B cell (primary cell): ENCODE measurements at regions not wholly inside any gene's neighbourhood (a gene's known extent, or its start where the extent isn't known, plus 50 kb on each side); places are given as distances from the start of the nearest gene placed in this dataset.

Experiments
- ATAC-seq: fragments of 200-7000 bp; cut with Tn5 transposase; one replicate; pipeline ENCODE4 v1.10.0; 2021; ENCODE audit warnings: low read depth, mild to moderate bottlenecking, moderate number of reproducible peaks, moderate library complexity
- CTCF ChIA-PET: fragments of 350-600 bp; sonication (Branson Sonifier 250); formaldehyde crosslinking; loops from one replicate; lab custom pipeline; 2021; ENCODE audit warnings: antibody characterized with exemption, inconsistent platforms; lab: Charles Lee
- POLR2A ChIA-PET: fragments of 350-600 bp; sonication (Branson Sonifier 250); formaldehyde crosslinking; loops from one replicate; lab custom pipeline; 2021; ENCODE audit warnings: antibody characterized with exemption; lab: Charles Lee
- DNase-seq: peaks from one replicate; pipeline ENCODE4 v3.0.0; 2013
- H2AFZ ChIP-seq: 2 replicates; pipeline ENCODE4 v1.6.1; 2012; ENCODE audit warnings: mild to moderate bottlenecking, low read depth, low read length; ENCODE audit not compliant: insufficient read depth, poor library complexity, severe bottlenecking
- H3K27ac ChIP-seq, 2 donors: 1 replicate in 1 of 2; 2 replicates in 1 of 2; pipeline ENCODE4 v1.5.1; 2012 to 2013; ENCODE audit warnings: low read length in 2 of 2, mild to moderate bottlenecking in 2 of 2, moderate library complexity in 1 of 2
- H3K27me3 ChIP-seq, 4 experiments: fragments of 200-600 bp in 1 of 4; sonication (generic) in 1 of 4; replicated peaks in 1 of 4; 1 replicate in 2 of 4; 2 replicates in 2 of 4; pipeline versions ENCODE4 v1.6.1 to v1.7.0; 2013 to 2016; ENCODE audit warnings: low read length in 3 of 4, mild to moderate bottlenecking in 2 of 4, mixed read lengths in 1 of 4, moderate library complexity in 1 of 4; ENCODE audit not compliant: insufficient read depth in 4 of 4, control insufficient read depth in 3 of 4; ENCODE audit errors: control extremely low read depth in 1 of 4
- H3K36me3 ChIP-seq, 2 experiments: replicated peaks in 1 of 2; 1 replicate in 1 of 2; 2 replicates in 1 of 2; pipeline versions ENCODE4 v1.6.1 to v1.7.1; 2013; ENCODE audit warnings: low read length in 1 of 2; ENCODE audit not compliant: insufficient read depth in 2 of 2, control insufficient read depth in 1 of 2; ENCODE audit errors: control extremely low read depth in 1 of 2, extremely low read depth in 1 of 2
- H3K4me1 ChIP-seq, 2 donors: fragments of 200-600 bp in 1 of 2; sonication (generic) in 1 of 2; 1 replicate in 1 of 2; 2 replicates in 1 of 2; pipeline versions ENCODE4 v1.5.1 to v1.6.1; 2013 to 2017; ENCODE audit warnings: low read length in 2 of 2; ENCODE audit not compliant: control insufficient read depth in 2 of 2, insufficient read depth in 2 of 2
- H3K4me2 ChIP-seq: replicated peaks from 2 replicates; pipeline ENCODE3; 2012; ENCODE audit warnings: mild to moderate bottlenecking, low read depth, low read length; ENCODE audit not compliant: poor library complexity, severe bottlenecking
- H3K4me3 ChIP-seq, 5 experiments: fragments of 200-600 bp in 1 of 5; sonication (generic) in 1 of 5; 1 replicate in 3 of 5; 2 replicates in 2 of 5; pipeline versions ENCODE4 v1.5.1 to v1.7.0; 2011 to 2016; ENCODE audit warnings: low read length in 4 of 5, mild to moderate bottlenecking in 4 of 5, low read depth in 2 of 5, control low read depth in 1 of 5, moderate library complexity in 1 of 5; ENCODE audit not compliant: insufficient read depth in 1 of 5; ENCODE audit errors: control extremely low read depth in 1 of 5, extremely low read depth in 1 of 5
- H3K79me2 ChIP-seq: fragments of 200-600 bp; sonication (generic); one replicate; pipeline ENCODE4 v1.6.0; 2016; ENCODE audit warnings: low read length; ENCODE audit not compliant: control insufficient read depth, insufficient read depth
- H3K9ac ChIP-seq: fragments of 200-600 bp; sonication (generic); 2 replicates; pipeline ENCODE4 v1.6.1; 2017; ENCODE audit warnings: mild to moderate bottlenecking, low read length, moderate library complexity
- H3K9me3 ChIP-seq, 3 donors: one replicate each; pipeline versions ENCODE4 v1.6.1 to v1.7.1; 2013; ENCODE audit warnings: low read length in 2 of 3; ENCODE audit not compliant: control insufficient read depth in 2 of 3, insufficient read depth in 1 of 3; ENCODE audit errors: control extremely low read depth in 1 of 3
- H4K20me1 ChIP-seq: 2 replicates; pipeline ENCODE4 v1.6.0; 2012; ENCODE audit warnings: mild to moderate bottlenecking, low read length; ENCODE audit not compliant: insufficient read depth, control insufficient read depth, poor library complexity, severe bottlenecking
- H3K27ac Mint-ChIP-seq: one replicate; pipeline ENCODE4 v1.8.0; 2021; ENCODE audit warnings: mixed read lengths
- H3K27me3 Mint-ChIP-seq: one replicate; pipeline ENCODE4 v1.8.0; 2021; ENCODE audit warnings: mixed read lengths
- H3K4me1 Mint-ChIP-seq: one replicate; pipeline ENCODE4 v1.8.0; 2021; ENCODE audit warnings: mixed read lengths
- H3K4me3 Mint-ChIP-seq: one replicate; pipeline ENCODE4 v1.8.0; 2021; ENCODE audit warnings: mixed read lengths
- H3K9me3 Mint-ChIP-seq: one replicate; pipeline ENCODE4 v1.8.0; 2022; ENCODE audit warnings: mixed read lengths; ENCODE audit not compliant: insufficient read depth
- EZH2 ChIP-seq: IDR thresholded peaks from 2 replicates; pipeline ENCODE4 v1.6.1; 2012; ENCODE audit warnings: borderline replicate concordance, low read depth, mild to moderate bottlenecking, moderate library complexity, low read length; ENCODE audit not compliant: insufficient read depth, poor library complexity, severe bottlenecking
- WGBS: methylation state at CpG from one replicate; pipeline ENCODE4 v1.1.5; 2013; ENCODE audit warnings: missing lambda C conversion rate; ENCODE audit not compliant: insufficient coverage; 5-methylcytosine and 5-hydroxymethylcytosine counted together
- intact Hi-C: fragments of 100-400 bp; cut with micrococcal nuclease; formaldehyde crosslinking; loops from one replicate; pipeline ENCODE4 v1.10.0; 2022
- TF ChIP-seq, protein P1 (sequence below): fragments of 200-600 bp; IDR thresholded peaks from one replicate; pipeline ENCODE4 v1.8.0; 2022; ENCODE audit warnings: antibody characterized with exemption, mild to moderate bottlenecking

GRCh38 chr20:11114382-11114781, 440.6 kb upstream of the JAG1 start:
- Histone ChIP-seq H3K36me3 (no peaks in the 10 kb centered on the region), H4K20me1 (no peaks in the 10 kb centered on the region), H3K9me3 (peaks cover 0 to 3% (median 0%) of the 10 kb centered on the region in 3 donors), H3K4me3 (no peak overlapping the region), H2AFZ (no peak overlapping the region), H3K27ac (no peak overlapping the region), H3K9ac (no peak overlapping the region), H3K79me2 (no peaks in the 10 kb centered on the region), H3K27me3 (no peaks in the 10 kb centered on the region), H3K4me2 (no peak overlapping the region), H3K4me1 (no peaks in the 10 kb centered on the region)
- ChIA-PET POLR2A (no interaction called here), CTCF (no interaction called here)
- H3K9me3 Mint-ChIP-seq, result peaks cover 5% of the 10 kb centered on the region
- no peaks in the 10 kb centered on the region for H3K27me3 Mint-ChIP-seq
- no peak overlapping the region for H3K4me3 Mint-ChIP-seq
- ATAC-seq (no peak), DNase-seq (no peak)
- no peak overlapping the region for H3K27ac Mint-ChIP-seq
- TF ChIP-seq, protein P1, sequence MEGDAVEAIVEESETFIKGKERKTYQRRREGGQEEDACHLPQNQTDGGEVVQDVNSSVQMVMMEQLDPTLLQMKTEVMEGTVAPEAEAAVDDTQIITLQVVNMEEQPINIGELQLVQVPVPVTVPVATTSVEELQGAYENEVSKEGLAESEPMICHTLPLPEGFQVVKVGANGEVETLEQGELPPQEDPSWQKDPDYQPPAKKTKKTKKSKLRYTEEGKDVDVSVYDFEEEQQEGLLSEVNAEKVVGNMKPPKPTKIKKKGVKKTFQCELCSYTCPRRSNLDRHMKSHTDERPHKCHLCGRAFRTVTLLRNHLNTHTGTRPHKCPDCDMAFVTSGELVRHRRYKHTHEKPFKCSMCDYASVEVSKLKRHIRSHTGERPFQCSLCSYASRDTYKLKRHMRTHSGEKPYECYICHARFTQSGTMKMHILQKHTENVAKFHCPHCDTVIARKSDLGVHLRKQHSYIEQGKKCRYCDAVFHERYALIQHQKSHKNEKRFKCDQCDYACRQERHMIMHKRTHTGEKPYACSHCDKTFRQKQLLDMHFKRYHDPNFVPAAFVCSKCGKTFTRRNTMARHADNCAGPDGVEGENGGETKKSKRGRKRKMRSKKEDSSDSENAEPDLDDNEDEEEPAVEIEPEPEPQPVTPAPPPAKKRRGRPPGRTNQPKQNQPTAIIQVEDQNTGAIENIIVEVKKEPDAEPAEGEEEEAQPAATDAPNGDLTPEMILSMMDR, result no peak
- no peak for TF ChIP-seq EZH2
- no peaks in the 10 kb centered on the region for H3K4me1 Mint-ChIP-seq
- intact Hi-C loops, result no loop called here

GRCh38 chr20:11117808-11118528, 444.2 kb upstream of the JAG1 start:
- no peak for DNase-seq
- Mint-ChIP-seq H3K9me3 (peaks cover 5% of the 10 kb centered on the region), H3K27me3 (no peaks in the 10 kb centered on the region), H3K27ac (no peak overlapping the region), H3K4me1 (no peaks in the 10 kb centered on the region), H3K4me3 (no peak overlapping the region)
- TF ChIP-seq, protein P1, result no peak
- TF ChIP-seq EZH2, result no peak
- CTCF ChIA-PET, result no interaction called here
- POLR2A ChIA-PET, result no interaction called here
- Histone ChIP-seq H2AFZ (no peak overlapping the region), H3K4me2 (no peak overlapping the region), H3K4me3 (no peak overlapping the region), H3K79me2 (no peaks in the 10 kb centered on the region), H3K9me3 (no peaks in the 10 kb centered on the region), H3K27me3 (no peaks in the 10 kb centered on the region), H3K4me1 (no peaks in the 10 kb centered on the region), H3K27ac (no peak overlapping the region), H3K36me3 (no peaks in the 10 kb centered on the region), H3K9ac (no peak overlapping the region), H4K20me1 (no peaks in the 10 kb centered on the region)
- intact Hi-C loops, result no loop called here
- 38% methylated on average over 1 of the region's 2 CpGs for WGBS
- ATAC-seq, result no peak
